Thyroid gland (tissue), 4 donors: ENCODE measurements at regions not wholly inside any gene's neighbourhood (a gene's known extent, or its start where the extent isn't known, plus 50 kb on each side); places are given as distances from the start of the nearest gene placed in this dataset. TPM values are rescaled to one million over a fixed set of nuclear protein-coding genes. Genes with fewer than 3 reads are reported as not detected.
"Not testable (repeated sequence)": the region's sequence is repeated elsewhere in the genome, so short reads cannot be mapped to it uniquely, and the experiment has no call there.

Experiments used
- DNase-seq, 2 donors: peaks; one replicate each; pipeline ENCODE4 v3.0.0-alpha.2; 2019
- H3K27ac ChIP-seq, 3 donors: fragments of 200-600 bp; sonication (generic); 1 replicate in 2 of 3; 2 replicates in 1 of 3; pipeline ENCODE4 v1.5.1; 2016 to 2019; ENCODE audit warnings: mild to moderate bottlenecking in 1 of 3, moderate library complexity in 1 of 3
- H3K27me3 ChIP-seq: fragments of 200-600 bp; sonication (generic); one replicate; pipeline ENCODE4 v1.5.1; 2019
- H3K36me3 ChIP-seq, 2 donors: fragments of 200-600 bp; sonication (generic); one replicate each; pipeline ENCODE4 v1.5.1; 2016 to 2019
- H3K4me1 ChIP-seq, 2 donors: fragments of 200-600 bp; sonication (generic); one replicate each; pipeline ENCODE4 v1.5.1; 2017 to 2019
- H3K4me3 ChIP-seq, 3 donors: fragments of 200-600 bp; sonication (generic); replicated peaks in 1 of 3; 1 replicate in 2 of 3; 2 replicates in 1 of 3; pipeline ENCODE4 v1.5.1; 2016; ENCODE audit warnings: mild to moderate bottlenecking in 1 of 3
- H3K9me3 ChIP-seq: fragments of 200-600 bp; sonication (generic); one replicate; pipeline ENCODE4 v1.5.1; 2017
- CTCF ChIP-seq, 6 experiments: fragments of 200-600 bp in 3 of 6; fragments of 450-650 bp in 3 of 6; sonication (generic) in 3 of 6; IDR thresholded peaks; one replicate each; pipeline ENCODE4 v1.5.1; 2016 to 2019; ENCODE audit warnings: antibody characterized with exemption in 6 of 6, mild to moderate bottlenecking in 2 of 6, inconsistent platforms in 1 of 6, moderate library complexity in 1 of 6
- POLR2A ChIP-seq, 2 donors: fragments of 450-650 bp; IDR thresholded peaks; one replicate each; pipeline ENCODE4 v1.6.1; 2017; ENCODE audit warnings: antibody characterized with exemption in 2 of 2, mild to moderate bottlenecking in 2 of 2, moderate library complexity in 1 of 2
- WGBS, 2 donors: methylation state at CpG; one replicate each; pipeline ENCODE4 v1.1.5; 2017; 5-methylcytosine and 5-hydroxymethylcytosine counted together
- intact Hi-C: fragments of 100-400 bp; cut with DNase I; formaldehyde crosslinking; loops from one replicate; pipeline ENCODE4 v1.15.1; 2023
- microRNA-seq: library from miRNA; unstranded; fragments of <30 nt; microRNA quantifications from one replicate; pipeline ENCODE4, GENCODE V29; 2016
- small RNA-seq: library from RNA; depleted of rRNA; stranded (forward); fragments of <200 nt; gene quantifications from one replicate; pipeline ENCODE3, GENCODE V24; 2016

- 49 to 62% methylated on average over 3 of the region's 3 CpGs for whole genome bisulfite sequencing, 2 donors
- Histone ChIP-seq H3K9me3 (no peaks in the 10 kb centered on the region), H3K27me3 (no peaks in the 10 kb centered on the region), H3K4me1 (no peaks in the 10 kb centered on the region), H3K27ac (no peak overlapping the region), H3K4me3 (no peak overlapping the region), H3K36me3 (no peaks in the 10 kb centered on the region)
- intact Hi-C loops, result no loop called here
- DNase-seq, result no peak
- no peak for TF ChIP-seq POLR2A (IDR thresholded peaks at IDR 0.05)
- TF ChIP-seq CTCF (IDR thresholded peaks at IDR 0.05), result no peak
These were observed 65.3 kb upstream of the DRD5 start for GRCh38 chr4:9716093-9716492.

GRCh38 chr4:9718246-9718939, 63.0 kb upstream of the DRD5 start:
- H3K4me3 ChIP-seq, H3K9me3 ChIP-seq, intact Hi-C loops, H3K36me3 ChIP-seq, H3K27ac ChIP-seq, DNase-seq, H3K4me1 ChIP-seq, H3K27me3 ChIP-seq: not testable (repeated sequence)
- 57 to 63% methylated on average over 1 of the region's 1 CpG for WGBS, 2 donors

GRCh38 chr4:9722131-9722530, 59.3 kb upstream of the DRD5 start:
- DNase-seq, H3K27me3 ChIP-seq, H3K9me3 ChIP-seq, H3K36me3 ChIP-seq, intact Hi-C loops, H3K4me3 ChIP-seq, H3K4me1 ChIP-seq, H3K27ac ChIP-seq: not testable (repeated sequence)
- WGBS, 2 donors, result 71 to 74% methylated on average over 11 of the region's 11 CpGs

Small RNA genes lying in the stretch of these regions (microRNA-seq; reads per million reads assigned to microRNA genes)
- not detected for gene MIR548I2

Small RNA genes lying in the stretch of these regions (small RNA-seq; reads per million reads assigned to genes)
- gene MIR548I2, result not detected
- gene RF00017, result not detected
- gene SNRPCP13, result not detected
